B cell (primary cell): ENCODE measurements at regions not wholly inside any gene's neighbourhood (a gene's known extent, or its start where the extent isn't known, plus 50 kb on each side); places are given as distances from the start of the nearest gene placed in this dataset.

Experiments
- ATAC-seq: fragments of 200-7000 bp; cut with Tn5 transposase; one replicate; pipeline ENCODE4 v1.10.0; 2021; ENCODE audit warnings: low read depth, mild to moderate bottlenecking, moderate number of reproducible peaks, moderate library complexity
- CTCF ChIA-PET: fragments of 350-600 bp; sonication (Branson Sonifier 250); formaldehyde crosslinking; loops from one replicate; lab custom pipeline; 2021; ENCODE audit warnings: antibody characterized with exemption, inconsistent platforms; lab: Charles Lee
- POLR2A ChIA-PET: fragments of 350-600 bp; sonication (Branson Sonifier 250); formaldehyde crosslinking; loops from one replicate; lab custom pipeline; 2021; ENCODE audit warnings: antibody characterized with exemption; lab: Charles Lee
- DNase-seq: peaks from one replicate; pipeline ENCODE4 v3.0.0; 2013
- H2AFZ ChIP-seq: 2 replicates; pipeline ENCODE4 v1.6.1; 2012; ENCODE audit warnings: mild to moderate bottlenecking, low read depth, low read length; ENCODE audit not compliant: insufficient read depth, poor library complexity, severe bottlenecking
- H3K27ac ChIP-seq, 2 donors: 1 replicate in 1 of 2; 2 replicates in 1 of 2; pipeline ENCODE4 v1.5.1; 2012 to 2013; ENCODE audit warnings: low read length in 2 of 2, mild to moderate bottlenecking in 2 of 2, moderate library complexity in 1 of 2
- H3K27me3 ChIP-seq, 4 experiments: fragments of 200-600 bp in 1 of 4; sonication (generic) in 1 of 4; replicated peaks in 1 of 4; 1 replicate in 2 of 4; 2 replicates in 2 of 4; pipeline versions ENCODE4 v1.6.1 to v1.7.0; 2013 to 2016; ENCODE audit warnings: low read length in 3 of 4, mild to moderate bottlenecking in 2 of 4, mixed read lengths in 1 of 4, moderate library complexity in 1 of 4; ENCODE audit not compliant: insufficient read depth in 4 of 4, control insufficient read depth in 3 of 4; ENCODE audit errors: control extremely low read depth in 1 of 4
- H3K36me3 ChIP-seq, 2 experiments: replicated peaks in 1 of 2; 1 replicate in 1 of 2; 2 replicates in 1 of 2; pipeline versions ENCODE4 v1.6.1 to v1.7.1; 2013; ENCODE audit warnings: low read length in 1 of 2; ENCODE audit not compliant: insufficient read depth in 2 of 2, control insufficient read depth in 1 of 2; ENCODE audit errors: control extremely low read depth in 1 of 2, extremely low read depth in 1 of 2
- H3K4me1 ChIP-seq, 2 donors: fragments of 200-600 bp in 1 of 2; sonication (generic) in 1 of 2; 1 replicate in 1 of 2; 2 replicates in 1 of 2; pipeline versions ENCODE4 v1.5.1 to v1.6.1; 2013 to 2017; ENCODE audit warnings: low read length in 2 of 2; ENCODE audit not compliant: control insufficient read depth in 2 of 2, insufficient read depth in 2 of 2
- H3K4me2 ChIP-seq: replicated peaks from 2 replicates; pipeline ENCODE3; 2012; ENCODE audit warnings: mild to moderate bottlenecking, low read depth, low read length; ENCODE audit not compliant: poor library complexity, severe bottlenecking
- H3K4me3 ChIP-seq, 5 experiments: fragments of 200-600 bp in 1 of 5; sonication (generic) in 1 of 5; 1 replicate in 3 of 5; 2 replicates in 2 of 5; pipeline versions ENCODE4 v1.5.1 to v1.7.0; 2011 to 2016; ENCODE audit warnings: low read length in 4 of 5, mild to moderate bottlenecking in 4 of 5, low read depth in 2 of 5, control low read depth in 1 of 5, moderate library complexity in 1 of 5; ENCODE audit not compliant: insufficient read depth in 1 of 5; ENCODE audit errors: control extremely low read depth in 1 of 5, extremely low read depth in 1 of 5
- H3K79me2 ChIP-seq: fragments of 200-600 bp; sonication (generic); one replicate; pipeline ENCODE4 v1.6.0; 2016; ENCODE audit warnings: low read length; ENCODE audit not compliant: control insufficient read depth, insufficient read depth
- H3K9ac ChIP-seq: fragments of 200-600 bp; sonication (generic); 2 replicates; pipeline ENCODE4 v1.6.1; 2017; ENCODE audit warnings: mild to moderate bottlenecking, low read length, moderate library complexity
- H3K9me3 ChIP-seq, 3 donors: one replicate each; pipeline versions ENCODE4 v1.6.1 to v1.7.1; 2013; ENCODE audit warnings: low read length in 2 of 3; ENCODE audit not compliant: control insufficient read depth in 2 of 3, insufficient read depth in 1 of 3; ENCODE audit errors: control extremely low read depth in 1 of 3
- H4K20me1 ChIP-seq: 2 replicates; pipeline ENCODE4 v1.6.0; 2012; ENCODE audit warnings: mild to moderate bottlenecking, low read length; ENCODE audit not compliant: insufficient read depth, control insufficient read depth, poor library complexity, severe bottlenecking
- H3K27ac Mint-ChIP-seq: one replicate; pipeline ENCODE4 v1.8.0; 2021; ENCODE audit warnings: mixed read lengths
- H3K27me3 Mint-ChIP-seq: one replicate; pipeline ENCODE4 v1.8.0; 2021; ENCODE audit warnings: mixed read lengths
- H3K4me1 Mint-ChIP-seq: one replicate; pipeline ENCODE4 v1.8.0; 2021; ENCODE audit warnings: mixed read lengths
- H3K4me3 Mint-ChIP-seq: one replicate; pipeline ENCODE4 v1.8.0; 2021; ENCODE audit warnings: mixed read lengths
- H3K9me3 Mint-ChIP-seq: one replicate; pipeline ENCODE4 v1.8.0; 2022; ENCODE audit warnings: mixed read lengths; ENCODE audit not compliant: insufficient read depth
- EZH2 ChIP-seq: IDR thresholded peaks from 2 replicates; pipeline ENCODE4 v1.6.1; 2012; ENCODE audit warnings: borderline replicate concordance, low read depth, mild to moderate bottlenecking, moderate library complexity, low read length; ENCODE audit not compliant: insufficient read depth, poor library complexity, severe bottlenecking
- WGBS: methylation state at CpG from one replicate; pipeline ENCODE4 v1.1.5; 2013; ENCODE audit warnings: missing lambda C conversion rate; ENCODE audit not compliant: insufficient coverage; 5-methylcytosine and 5-hydroxymethylcytosine counted together
- intact Hi-C: fragments of 100-400 bp; cut with micrococcal nuclease; formaldehyde crosslinking; loops from one replicate; pipeline ENCODE4 v1.10.0; 2022
- TF ChIP-seq, protein P1 (sequence below): fragments of 200-600 bp; IDR thresholded peaks from one replicate; pipeline ENCODE4 v1.8.0; 2022; ENCODE audit warnings: antibody characterized with exemption, mild to moderate bottlenecking

DNA sequence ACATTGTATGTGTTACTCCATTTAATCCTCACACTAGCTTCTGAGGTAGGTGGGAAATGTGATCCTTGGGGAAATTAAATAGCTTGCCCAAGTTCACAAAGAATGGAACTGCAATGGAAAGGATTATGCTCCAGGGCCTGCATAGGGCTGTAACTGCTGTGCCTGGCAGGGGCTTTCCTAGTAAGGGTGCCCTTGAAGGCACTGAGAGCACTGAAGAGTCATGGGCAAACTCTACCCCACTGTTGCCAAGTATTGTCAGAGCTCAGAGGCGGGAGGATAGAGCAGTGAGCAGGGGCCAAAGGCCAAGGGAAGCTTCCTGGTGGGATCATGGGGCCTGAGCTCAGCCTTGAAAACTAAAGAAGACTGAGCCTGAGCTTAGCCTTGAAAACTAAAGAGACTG, 133.0 kb upstream of the NALF2 start:
- Histone ChIP-seq H3K4me2 (no peak overlapping the region), H3K27me3 (no peaks in the 10 kb centered on the region), H3K79me2 (no peaks in the 10 kb centered on the region), H3K9me3 (no peaks in the 10 kb centered on the region), H2AFZ (no peak overlapping the region), H3K4me1 (no peaks in the 10 kb centered on the region), H4K20me1 (no peaks in the 10 kb centered on the region), H3K9ac (no peak overlapping the region), H3K36me3 (no peaks in the 10 kb centered on the region), H3K27ac (no peak overlapping the region), H3K4me3 (no peak overlapping the region)
- intact Hi-C loops: no loop called here
- no peaks in the 10 kb centered on the region for H3K4me1 Mint-ChIP-seq
- CTCF ChIA-PET: no interaction called here
- no peak for DNase-seq
- ATAC-seq: no peak
- no peaks in the 10 kb centered on the region for H3K9me3 Mint-ChIP-seq
- no peaks in the 10 kb centered on the region for H3K27me3 Mint-ChIP-seq
- TF ChIP-seq, protein P1, sequence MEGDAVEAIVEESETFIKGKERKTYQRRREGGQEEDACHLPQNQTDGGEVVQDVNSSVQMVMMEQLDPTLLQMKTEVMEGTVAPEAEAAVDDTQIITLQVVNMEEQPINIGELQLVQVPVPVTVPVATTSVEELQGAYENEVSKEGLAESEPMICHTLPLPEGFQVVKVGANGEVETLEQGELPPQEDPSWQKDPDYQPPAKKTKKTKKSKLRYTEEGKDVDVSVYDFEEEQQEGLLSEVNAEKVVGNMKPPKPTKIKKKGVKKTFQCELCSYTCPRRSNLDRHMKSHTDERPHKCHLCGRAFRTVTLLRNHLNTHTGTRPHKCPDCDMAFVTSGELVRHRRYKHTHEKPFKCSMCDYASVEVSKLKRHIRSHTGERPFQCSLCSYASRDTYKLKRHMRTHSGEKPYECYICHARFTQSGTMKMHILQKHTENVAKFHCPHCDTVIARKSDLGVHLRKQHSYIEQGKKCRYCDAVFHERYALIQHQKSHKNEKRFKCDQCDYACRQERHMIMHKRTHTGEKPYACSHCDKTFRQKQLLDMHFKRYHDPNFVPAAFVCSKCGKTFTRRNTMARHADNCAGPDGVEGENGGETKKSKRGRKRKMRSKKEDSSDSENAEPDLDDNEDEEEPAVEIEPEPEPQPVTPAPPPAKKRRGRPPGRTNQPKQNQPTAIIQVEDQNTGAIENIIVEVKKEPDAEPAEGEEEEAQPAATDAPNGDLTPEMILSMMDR: no peak
- no peak for TF ChIP-seq EZH2
- POLR2A ChIA-PET: no interaction called here
- H3K27ac Mint-ChIP-seq: no peak overlapping the region
- no peak overlapping the region for H3K4me3 Mint-ChIP-seq
- WGBS: 67% methylated on average over 1 of the region's 1 CpG

DNA sequence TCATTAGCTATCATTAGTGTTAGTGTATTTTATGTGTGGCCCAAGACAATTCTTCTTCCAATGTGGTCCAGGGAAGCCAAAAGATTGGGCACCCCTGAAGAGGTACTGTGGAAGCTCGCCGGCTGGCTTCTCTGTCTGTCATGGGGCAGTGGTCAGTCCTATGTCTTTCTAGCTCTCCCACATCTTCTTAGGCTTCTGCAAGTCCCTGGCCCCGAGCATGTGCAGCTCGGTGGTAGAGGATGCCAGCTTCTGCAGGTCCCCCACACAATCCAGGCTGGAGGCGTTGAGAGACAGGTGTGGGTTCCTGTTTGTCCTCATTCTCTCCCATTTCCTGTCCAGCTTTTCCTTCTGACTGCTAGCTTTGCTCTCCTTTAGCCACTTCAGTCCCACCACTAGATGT, 134.1 kb upstream of the NALF2 start:
- Histone ChIP-seq H3K27me3 (no peaks in the 10 kb centered on the region), H3K27ac (no peak overlapping the region), H3K4me3 (no peak overlapping the region), H3K4me2 (no peak overlapping the region), H3K4me1 (no peaks in the 10 kb centered on the region), H4K20me1 (no peaks in the 10 kb centered on the region), H3K9me3 (no peaks in the 10 kb centered on the region), H3K9ac (no peak overlapping the region), H3K36me3 (no peaks in the 10 kb centered on the region), H2AFZ (no peak overlapping the region), H3K79me2 (no peaks in the 10 kb centered on the region)
- POLR2A ChIA-PET: no interaction called here
- no peaks in the 10 kb centered on the region for H3K27me3 Mint-ChIP-seq
- no peak overlapping the region for H3K27ac Mint-ChIP-seq
- intact Hi-C loops: no loop called here
- TF ChIP-seq, protein P1: no peak
- TF ChIP-seq EZH2: no peak
- ATAC-seq (no peak), DNase-seq (no peak)
- CTCF ChIA-PET: no interaction called here
- no peak overlapping the region for H3K4me3 Mint-ChIP-seq
- H3K4me1 Mint-ChIP-seq: no peaks in the 10 kb centered on the region
- no peaks in the 10 kb centered on the region for H3K9me3 Mint-ChIP-seq
- WGBS: 100% methylated on average over 2 of the region's 5 CpGs
